ENCODE measurements at regions not wholly inside any gene's neighbourhood (a gene's known extent, or its start where the extent isn't known, plus 50 kb on each side); places are given as distances from the start of the nearest gene placed in this dataset.

GRCh38 chr4:13160920-13161319, 323.2 kb downstream of the RAB28 start:
- no peak for DNase-seq (ENCODE audit: extremely low spot score, unreplicated experiment)
- TF ChIP-seq CTCF (conservative IDR thresholded peaks at IDR 0.05), result no peak
- Mint-ChIP-seq H3K4me3 (no peak overlapping the region), H3K27me3 (no peaks in the 10 kb centered on the region), H3K36me3 (no peaks in the 10 kb centered on the region), H3K27ac (no peak overlapping the region), H3K9me3 (peaks cover 7% of the 10 kb centered on the region), H3K4me1 (ENCODE audit: unreplicated experiment) (peaks cover 12% of the 10 kb centered on the region)

GRCh38 chr4:13159041-13159620, 325.0 kb downstream of the RAB28 start:
- Mint-ChIP-seq H3K4me1 (ENCODE audit: unreplicated experiment) (peaks cover 12% of the 10 kb centered on the region), H3K4me3 (no peak overlapping the region), H3K36me3 (no peaks in the 10 kb centered on the region), H3K27me3 (no peaks in the 10 kb centered on the region), H3K9me3 (peaks cover 7% of the 10 kb centered on the region), H3K27ac (no peak overlapping the region)
- no peak for DNase-seq (ENCODE audit: extremely low spot score, unreplicated experiment)
- no peak for TF ChIP-seq CTCF (conservative IDR thresholded peaks at IDR 0.05)

GRCh38 chr4:13151194-13151593, 332.9 kb downstream of the RAB28 start:
- no peak for TF ChIP-seq CTCF (conservative IDR thresholded peaks at IDR 0.05)
- no peak overlapping the region for H3K4me3 Mint-ChIP-seq
- no peaks in the 10 kb centered on the region for H3K36me3 Mint-ChIP-seq
- H3K27me3 Mint-ChIP-seq, result peaks cover 2% of the 10 kb centered on the region
- H3K27ac Mint-ChIP-seq, result peak overlapping the region; percentile 10
- DNase-seq (ENCODE audit: extremely low spot score, unreplicated experiment), result no peak
- H3K4me1 Mint-ChIP-seq (ENCODE audit: unreplicated experiment), result peaks cover 6% of the 10 kb centered on the region
- no peaks in the 10 kb centered on the region for H3K9me3 Mint-ChIP-seq

- no peak for TF ChIP-seq CTCF (conservative IDR thresholded peaks at IDR 0.05)
Measured at GRCh38 chr4:13143222-13144070, 340.7 kb downstream of the RAB28 start.

GRCh38 chr4:13142726-13143125, 341.4 kb downstream of the RAB28 start:
- no peaks in the 10 kb centered on the region for H3K9me3 Mint-ChIP-seq
- peaks cover 8% of the 10 kb centered on the region for H3K4me1 Mint-ChIP-seq (ENCODE audit: unreplicated experiment)
- no peaks in the 10 kb centered on the region for H3K27me3 Mint-ChIP-seq
- H3K27ac Mint-ChIP-seq, result no peak overlapping the region
- no peak overlapping the region for H3K4me3 Mint-ChIP-seq
- DNase-seq (ENCODE audit: extremely low spot score, unreplicated experiment), result no peak
- TF ChIP-seq CTCF (conservative IDR thresholded peaks at IDR 0.05), result no peak
- H3K36me3 Mint-ChIP-seq, result no peaks in the 10 kb centered on the region

More at GRCh38 chr4:13143222-13144070, 340.7 kb downstream of the RAB28 start:
- Mint-ChIP-seq H3K9me3 (no peaks in the 10 kb centered on the region), H3K4me3 (no peak overlapping the region), H3K4me1 (ENCODE audit: unreplicated experiment) (peaks cover 8% of the 10 kb centered on the region), H3K27me3 (peaks cover under 1% of the 10 kb centered on the region), H3K27ac (no peak overlapping the region), H3K36me3 (no peaks in the 10 kb centered on the region)
- no peak for DNase-seq (ENCODE audit: extremely low spot score, unreplicated experiment)

Data from type B pancreatic cell (in vitro differentiated cells).